Central memory CD4-positive, alpha-beta T cell (primary cell): ENCODE measurements at regions not wholly inside any gene's neighbourhood (a gene's known extent, or its start where the extent isn't known, plus 50 kb on each side); places are given as distances from the start of the nearest gene placed in this dataset.

ENCODE experiments used
- DNase-seq: peaks from one replicate; pipeline ENCODE4 v3.0.0; 2022

GRCh38 chr6:103264020-103264419 is 1595.7 kb downstream of the HACE1 start:
- DNase-seq = no peak

- DNase-seq = no peak
Observed at GRCh38 chr6:103255132-103255531, 1604.6 kb downstream of the HACE1 start.

GRCh38 chr6:103236923-103237322 is 1622.8 kb downstream of the HACE1 start:
- DNase-seq = no peak

GRCh38 chr6:103231181-103231580 is 1628.5 kb downstream of the HACE1 start:
- DNase-seq = no peak

GRCh38 chr6:103215847-103216246 is 1643.9 kb downstream of the HACE1 start:
- DNase-seq = no peak

- DNase-seq = no peak
Observed at GRCh38 chr6:103210686-103211085, 1649.0 kb downstream of the HACE1 start.

- no peak for DNase-seq
Observed at GRCh38 chr6:103198386-103198785, 1661.3 kb downstream of the HACE1 start.

GRCh38 chr6:103193413-103193812 is 1666.3 kb downstream of the HACE1 start:
- DNase-seq = no peak

- no peak for DNase-seq
Observed at GRCh38 chr6:103191391-103192093, 1668.2 kb downstream of the HACE1 start.

- DNase-seq = no peak
Observed at GRCh38 chr6:103184776-103185175, 1674.9 kb downstream of the HACE1 start.

GRCh38 chr6:103183831-103184411 is 1675.8 kb downstream of the HACE1 start:
- DNase-seq = no peak

- no peak for DNase-seq
Observed at GRCh38 chr6:103178193-103178592, 1681.5 kb downstream of the HACE1 start.

GRCh38 chr6:103177791-103178190 is 1681.9 kb downstream of the HACE1 start:
- DNase-seq = no peak

GRCh38 chr6:103175056-103175455 is 1684.7 kb downstream of the HACE1 start:
- no peak for DNase-seq

GRCh38 chr6:103167345-103168071 is 1692.2 kb downstream of the HACE1 start:
- no peak for DNase-seq

- DNase-seq = no peak
Observed at GRCh38 chr6:103154779-103155572, 1704.7 kb downstream of the HACE1 start.

- no peak for DNase-seq
Observed at GRCh38 chr6:103153016-103153415, 1706.7 kb downstream of the HACE1 start.

- DNase-seq = no peak
Observed at GRCh38 chr6:103142902-103143301, 1716.8 kb downstream of the HACE1 start.

GRCh38 chr6:103140308-103141027 is 1719.3 kb downstream of the HACE1 start:
- DNase-seq = no peak

- DNase-seq = no peak
Observed at GRCh38 chr6:103139377-103139776, 1720.3 kb downstream of the HACE1 start.

GRCh38 chr6:103124471-103124870 is 1731.0 kb downstream of the GRIK2 start:
- DNase-seq = no peak

- DNase-seq = no peak
Observed at GRCh38 chr6:103122766-103123601, 1729.5 kb downstream of the GRIK2 start.
